GM23248 (cell line): ENCODE measurements at regions not wholly inside any gene's neighbourhood (a gene's known extent, or its start where the extent isn't known, plus 50 kb on each side); places are given as distances from the start of the nearest gene placed in this dataset.
"Not testable (repeated sequence)": the region's sequence is repeated elsewhere in the genome, so short reads cannot be mapped to it uniquely, and the experiment has no call there.

Source experiments
- DNase-seq: peaks from one replicate; pipeline ENCODE4 v3.0.0-alpha.2; 2015
- H2AFZ ChIP-seq: fragments of 200-600 bp; sonication (generic); 2 replicates; pipeline ENCODE4 v1.6.1; 2016; ENCODE audit warnings: antibody characterized with exemption
- H3F3A ChIP-seq: fragments of 200-600 bp; sonication (generic); 2 replicates; pipeline ENCODE4 v1.6.1; 2016; ENCODE audit warnings: mild to moderate bottlenecking, antibody characterized with exemption, mixed run types; ENCODE audit not compliant: insufficient read depth
- H3K27ac ChIP-seq: fragments of 200-600 bp; sonication (generic); 2 replicates; pipeline ENCODE4 v1.5.1; 2016; ENCODE audit warnings: mild to moderate bottlenecking
- H3K27me3 ChIP-seq: fragments of 200-600 bp; sonication (generic); replicated peaks from 2 replicates; pipeline ENCODE4 v1.6.1; 2016; ENCODE audit warnings: mild to moderate bottlenecking; ENCODE audit not compliant: insufficient read depth
- H3K36me3 ChIP-seq: fragments of 200-600 bp; sonication (generic); 2 replicates; pipeline ENCODE4 v1.6.1; 2016; ENCODE audit warnings: low read depth, mild to moderate bottlenecking
- H3K4me1 ChIP-seq: fragments of 200-600 bp; sonication (generic); 2 replicates; pipeline ENCODE4 v1.6.1; 2016; ENCODE audit warnings: mild to moderate bottlenecking; ENCODE audit not compliant: insufficient read depth
- H3K4me2 ChIP-seq: fragments of 200-600 bp; sonication (generic); one replicate; pipeline ENCODE4 v1.6.1; 2016; ENCODE audit warnings: mild to moderate bottlenecking; ENCODE audit not compliant: unreplicated experiment
- H3K4me3 ChIP-seq: fragments of 200-600 bp; sonication (generic); 2 replicates; pipeline ENCODE4 v1.5.1; 2016; ENCODE audit warnings: mild to moderate bottlenecking
- H3K79me2 ChIP-seq: fragments of 200-600 bp; sonication (generic); 2 replicates; pipeline ENCODE4 v1.6.1; 2016; ENCODE audit warnings: mild to moderate bottlenecking; ENCODE audit not compliant: insufficient read depth
- H3K9ac ChIP-seq: fragments of 200-600 bp; sonication (generic); 2 replicates; pipeline ENCODE4 v1.6.1; 2016; ENCODE audit warnings: mild to moderate bottlenecking
- H3K9me2 ChIP-seq: fragments of 200-600 bp; sonication (generic); 2 replicates; pipeline ENCODE4 v1.6.1; 2016; ENCODE audit warnings: mixed run types, mild to moderate bottlenecking, moderate library complexity; ENCODE audit not compliant: insufficient read depth
- H3K9me3 ChIP-seq: fragments of 200-600 bp; sonication (generic); one replicate; pipeline ENCODE4 v1.6.1; 2017; ENCODE audit warnings: low read depth
- H4K20me1 ChIP-seq: fragments of 200-600 bp; sonication (generic); 2 replicates; pipeline ENCODE4 v1.6.0; 2016; ENCODE audit not compliant: insufficient read depth
- EZH2 ChIP-seq: fragments of 200-600 bp; sonication (generic); IDR thresholded peaks from 2 replicates; pipeline ENCODE4 v1.6.1; 2018; ENCODE audit warnings: antibody characterized with exemption, mild to moderate bottlenecking; ENCODE audit not compliant: insufficient read depth, poor library complexity, severe bottlenecking
- EZH2phosphoT487 ChIP-seq: fragments of 200-600 bp; sonication (generic); IDR thresholded peaks from 2 replicates; pipeline ENCODE4 v1.6.1; 2018; ENCODE audit warnings: antibody characterized with exemption, moderate library complexity, mild to moderate bottlenecking, low read depth; ENCODE audit not compliant: insufficient read depth
- WGBS, 2 experiments: methylation state at CpG; one replicate each; pipeline ENCODE4 v1.1.6; 2015 to 2017; ENCODE audit warnings: low lambda C conversion rate in 2 of 2, low coverage in 1 of 2; ENCODE audit errors: missing lambda C conversion rate in 2 of 2; 5-methylcytosine and 5-hydroxymethylcytosine counted together
- in situ Hi-C: fragments of 300-500 bp; cut with MboI; formaldehyde crosslinking; loops from 2 replicates; pipeline ENCODE4 v1.15.0; 2020

DNA sequence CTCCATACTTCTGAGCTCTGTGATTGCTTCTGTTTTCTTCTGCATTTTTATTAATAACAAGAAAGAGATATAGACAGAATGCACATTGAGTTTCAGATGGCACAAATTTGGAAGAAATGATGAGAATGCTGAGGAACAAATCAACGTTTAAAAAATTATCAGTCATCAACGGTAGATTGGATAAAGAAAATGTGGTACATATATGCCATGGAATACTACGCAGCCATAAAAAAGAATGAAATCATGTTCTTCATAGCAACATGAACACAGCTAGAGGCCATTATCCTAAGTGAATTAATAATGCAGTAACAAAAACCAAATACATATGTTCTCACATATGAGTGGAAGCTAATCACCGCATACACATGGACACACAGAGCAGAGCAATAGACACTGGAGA is 81.8 kb downstream of the DUSP6 start:
- H3K36me3 ChIP-seq, result no peaks in the 10 kb centered on the region
- no peaks in the 10 kb centered on the region for H3K79me2 ChIP-seq
- WGBS, 2 experiments, result 89 to 91% methylated on average over 4 of the region's 4 CpGs
- H3K27me3 ChIP-seq, result no peaks in the 10 kb centered on the region
- H3K27ac ChIP-seq, result no peak overlapping the region
- DNase-seq, result no peak
- in situ Hi-C loops, result no loop called here
- H3K4me3 ChIP-seq, result no peak overlapping the region
- TF ChIP-seq EZH2, result no peak
- H3K9me2 ChIP-seq, result no peaks in the 10 kb centered on the region
- no peaks in the 10 kb centered on the region; the same call in 1 of the 2 replicates for H3F3A ChIP-seq
- no peak overlapping the region for H3K4me2 ChIP-seq
- H4K20me1 ChIP-seq, result no peaks in the 10 kb centered on the region
- H3K9me3 ChIP-seq, result no peaks in the 10 kb centered on the region
- H3K4me1 ChIP-seq, result peaks cover 9% of the 10 kb centered on the region
- H2AFZ ChIP-seq, result no peak overlapping the region
- H3K9ac ChIP-seq, result no peak overlapping the region

DNA sequence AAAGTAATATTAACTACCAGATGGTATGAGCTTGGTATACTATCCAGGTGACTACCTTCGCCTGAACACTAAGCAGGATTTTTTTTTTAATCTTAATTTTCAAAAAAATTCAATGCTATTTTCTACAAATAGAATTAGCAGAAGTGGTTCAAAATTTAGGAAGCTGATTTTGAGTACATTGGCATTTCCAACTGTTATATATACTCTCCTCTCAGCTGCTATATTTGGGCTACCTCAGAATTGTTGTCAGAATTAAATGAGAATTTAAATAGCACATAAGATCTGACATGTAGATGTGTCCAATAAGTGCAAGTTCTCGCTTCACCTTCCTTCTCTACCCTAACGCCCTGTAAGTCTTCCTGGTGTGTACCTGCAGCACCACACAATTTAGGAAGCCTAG is 83.1 kb downstream of the DUSP6 start:
- in situ Hi-C loops, result no loop called here
- TF ChIP-seq EZH2phosphoT487 (no peak), EZH2 (no peak)

DNA sequence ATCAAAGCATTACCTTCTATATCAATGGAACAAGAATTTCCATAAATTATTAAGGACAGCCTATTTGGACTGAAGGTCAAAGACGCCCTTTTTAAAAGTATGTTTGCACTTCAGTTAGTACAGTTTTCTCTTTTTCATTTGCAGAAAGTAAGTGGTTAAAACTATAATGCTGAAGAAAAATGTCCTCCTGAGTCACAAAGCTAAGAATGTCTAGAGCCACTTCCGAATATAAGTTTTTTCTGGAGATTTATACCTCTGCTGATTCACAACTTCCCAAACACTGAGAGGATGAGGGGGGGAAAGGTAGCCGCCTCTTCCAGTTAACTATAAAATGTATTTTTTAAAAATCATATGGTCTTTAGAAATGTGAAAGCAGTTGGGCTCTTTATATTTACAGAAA is 84.9 kb downstream of the DUSP6 start:
- Histone ChIP-seq H3K27ac (no peak overlapping the region), H3K4me1 (peaks cover 9% of the 10 kb centered on the region), H3K4me2 (no peak overlapping the region), H3K9me3 (no peaks in the 10 kb centered on the region), H3F3A (no peaks in the 10 kb centered on the region; the same call in 1 of the 2 replicates), H3K9me2 (no peaks in the 10 kb centered on the region), H3K36me3 (no peaks in the 10 kb centered on the region), H3K79me2 (no peaks in the 10 kb centered on the region), H2AFZ (peak overlapping the region; percentile 53; the same call in 1 of the 2 replicates), H3K9ac (no peak overlapping the region), H4K20me1 (no peaks in the 10 kb centered on the region), H3K4me3 (no peak overlapping the region), H3K27me3 (no peaks in the 10 kb centered on the region)
- DNase-seq, result no peak
- 59 to 63% methylated on average over 3 of the region's 3 CpGs for WGBS, 2 experiments
- in situ Hi-C loops, result no loop called here
- TF ChIP-seq EZH2phosphoT487 (no peak), EZH2 (no peak)

More for the DNA sequence above, 83.1 kb downstream of the DUSP6 start:
- H3K79me2 ChIP-seq, result no peaks in the 10 kb centered on the region
- H2AFZ ChIP-seq, result no peak overlapping the region
- peaks cover 9% of the 10 kb centered on the region for H3K4me1 ChIP-seq
- no peak for DNase-seq
- H3K4me2 ChIP-seq, result no peak overlapping the region
- no peaks in the 10 kb centered on the region; the same call in 1 of the 2 replicates for H3F3A ChIP-seq
- no peak overlapping the region for H3K9ac ChIP-seq
- H3K4me3 ChIP-seq, result no peak overlapping the region
- H3K9me2 ChIP-seq, result no peaks in the 10 kb centered on the region
- H3K27ac ChIP-seq, result no peak overlapping the region
- no peaks in the 10 kb centered on the region for H3K36me3 ChIP-seq
- WGBS, 2 experiments, result 95 to 97% methylated on average over 3 of the region's 3 CpGs
- H3K9me3 ChIP-seq, result no peaks in the 10 kb centered on the region
- H3K27me3 ChIP-seq, result no peaks in the 10 kb centered on the region
- no peaks in the 10 kb centered on the region for H4K20me1 ChIP-seq

DNA sequence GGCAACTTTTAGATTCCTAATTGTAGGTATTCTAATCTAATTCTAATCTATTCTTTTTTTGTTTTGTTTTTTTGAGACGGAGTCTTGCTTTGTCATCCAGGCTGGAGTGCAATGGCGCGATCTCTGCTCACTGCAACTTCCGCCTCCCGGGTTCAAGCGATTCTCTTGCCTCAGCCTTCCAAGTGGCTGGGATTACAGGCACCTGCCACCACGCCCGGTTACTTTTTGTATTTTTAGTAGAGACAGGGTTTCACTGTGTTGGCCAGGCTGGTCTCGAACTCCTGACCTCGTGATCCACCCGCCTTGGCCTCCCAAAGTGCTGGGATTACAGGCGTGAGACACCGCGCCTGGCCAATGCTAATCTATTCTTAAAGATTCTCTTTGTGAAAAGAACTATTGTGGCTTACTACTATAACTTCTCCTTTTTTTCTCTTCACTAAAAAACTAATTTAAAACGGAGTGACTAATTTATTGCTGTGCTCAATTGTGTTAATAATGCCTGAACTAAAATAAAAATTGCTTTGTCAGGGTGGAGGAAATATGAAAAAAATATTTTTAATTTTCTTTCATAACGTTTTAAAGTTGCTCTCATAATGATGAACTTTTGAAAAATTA is 85.6 kb downstream of the DUSP6 start:
- H3K27me3 ChIP-seq, H3K9ac ChIP-seq, H3K9me2 ChIP-seq, H2AFZ ChIP-seq, H3K36me3 ChIP-seq, H3K9me3 ChIP-seq, H3K27ac ChIP-seq, DNase-seq, H3F3A ChIP-seq, H4K20me1 ChIP-seq, H3K79me2 ChIP-seq, H3K4me3 ChIP-seq, in situ Hi-C loops, H3K4me2 ChIP-seq, H3K4me1 ChIP-seq: not testable (repeated sequence)
- 93 to 94% methylated on average over 16 of the region's 16 CpGs for WGBS, 2 experiments

DNA sequence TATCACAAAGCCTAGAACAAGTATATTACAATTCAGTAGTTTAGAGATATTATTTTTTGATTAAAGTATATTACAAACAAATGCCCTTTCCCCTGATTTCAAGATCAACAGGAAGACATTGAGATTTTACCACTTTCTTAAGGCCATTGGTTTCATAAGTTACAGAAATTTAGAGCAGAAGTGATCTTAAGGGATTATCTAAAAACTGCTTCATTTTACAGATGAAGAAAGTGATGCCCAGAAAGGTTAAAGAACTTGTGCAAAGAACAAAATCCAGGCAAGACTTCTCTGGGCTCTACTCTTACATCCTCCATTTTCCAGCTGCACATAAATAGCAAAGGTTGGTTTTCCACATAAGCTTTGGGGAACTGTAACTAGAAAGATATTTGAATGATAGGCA is 87.5 kb downstream of the DUSP6 start:
- no peaks in the 10 kb centered on the region for H3K79me2 ChIP-seq

More for the DNA sequence above, 87.5 kb downstream of the DUSP6 start:
- Histone ChIP-seq H3F3A (peaks cover 5% of the 10 kb centered on the region; the same call in 1 of the 2 replicates), H3K4me3 (no peak overlapping the region), H3K9me2 (no peaks in the 10 kb centered on the region), H4K20me1 (no peaks in the 10 kb centered on the region), H3K9me3 (no peaks in the 10 kb centered on the region), H3K4me2 (no peak overlapping the region), H3K36me3 (no peaks in the 10 kb centered on the region), H3K4me1 (peaks cover 9% of the 10 kb centered on the region), H2AFZ (no peak overlapping the region), H3K27ac (no peak overlapping the region), H3K27me3 (no peaks in the 10 kb centered on the region), H3K9ac (no peak overlapping the region)
- DNase-seq, result no peak
- in situ Hi-C loops, result no loop called here
- TF ChIP-seq EZH2 (no peak), EZH2phosphoT487 (no peak)
